ENCODE measurements at regions not wholly inside any gene's neighbourhood (a gene's known extent, or its start where the extent isn't known, plus 50 kb on each side); places are given as distances from the start of the nearest gene placed in this dataset.
"Not testable (repeated sequence)": the region's sequence is repeated elsewhere in the genome, so short reads cannot be mapped to it uniquely, and the experiment has no call there.

DNA sequence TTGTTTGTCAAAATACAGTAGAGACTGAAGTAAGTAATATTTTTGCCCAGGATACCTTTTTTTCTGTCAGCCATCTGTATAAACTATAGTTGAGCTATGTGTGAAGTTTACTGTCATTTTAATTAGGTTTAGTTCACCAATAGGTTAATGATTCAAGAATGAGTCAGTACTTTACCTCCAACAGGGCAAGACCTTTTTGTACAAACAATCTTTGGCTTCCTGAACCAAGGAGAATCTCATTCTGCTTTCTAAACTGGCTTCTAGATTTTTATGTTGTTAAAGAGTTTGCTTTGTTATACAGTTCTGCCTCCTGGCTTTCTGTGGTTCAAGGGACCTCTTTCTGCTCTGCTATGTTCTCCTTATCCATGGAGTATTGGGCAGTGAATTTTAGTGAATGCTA, 412.0 kb upstream of the NR3C2 start:
- no peak for DNase-seq

DNA sequence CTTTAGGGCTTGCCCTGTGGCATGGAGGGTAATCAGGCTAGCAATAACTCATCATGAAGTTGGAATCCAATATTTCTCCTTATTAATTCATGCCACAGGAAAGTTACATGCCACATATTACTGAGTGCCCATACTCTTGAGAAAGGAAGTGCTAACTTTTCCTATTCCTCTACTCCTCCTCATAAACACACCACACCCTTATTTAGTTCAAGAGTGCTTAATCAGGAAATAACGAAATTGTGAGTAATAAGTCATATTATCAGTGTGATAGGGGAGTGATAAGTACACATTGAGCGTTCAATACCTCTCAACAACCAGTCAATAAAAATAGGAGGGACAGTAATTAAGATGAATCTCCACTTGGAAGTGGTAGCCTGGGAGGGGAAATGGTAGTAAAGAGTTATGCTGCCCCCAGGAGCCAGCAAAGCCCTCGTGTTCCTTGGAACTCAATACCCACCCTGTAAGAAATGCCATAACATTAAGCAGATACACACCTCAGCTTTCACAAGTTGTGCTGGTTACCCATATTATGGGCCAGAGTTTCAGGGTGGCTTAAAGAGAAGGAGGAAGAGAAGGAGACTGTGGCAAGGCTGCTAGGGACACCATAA, 410.0 kb upstream of the NR3C2 start:
- no peak for DNase-seq

DNA sequence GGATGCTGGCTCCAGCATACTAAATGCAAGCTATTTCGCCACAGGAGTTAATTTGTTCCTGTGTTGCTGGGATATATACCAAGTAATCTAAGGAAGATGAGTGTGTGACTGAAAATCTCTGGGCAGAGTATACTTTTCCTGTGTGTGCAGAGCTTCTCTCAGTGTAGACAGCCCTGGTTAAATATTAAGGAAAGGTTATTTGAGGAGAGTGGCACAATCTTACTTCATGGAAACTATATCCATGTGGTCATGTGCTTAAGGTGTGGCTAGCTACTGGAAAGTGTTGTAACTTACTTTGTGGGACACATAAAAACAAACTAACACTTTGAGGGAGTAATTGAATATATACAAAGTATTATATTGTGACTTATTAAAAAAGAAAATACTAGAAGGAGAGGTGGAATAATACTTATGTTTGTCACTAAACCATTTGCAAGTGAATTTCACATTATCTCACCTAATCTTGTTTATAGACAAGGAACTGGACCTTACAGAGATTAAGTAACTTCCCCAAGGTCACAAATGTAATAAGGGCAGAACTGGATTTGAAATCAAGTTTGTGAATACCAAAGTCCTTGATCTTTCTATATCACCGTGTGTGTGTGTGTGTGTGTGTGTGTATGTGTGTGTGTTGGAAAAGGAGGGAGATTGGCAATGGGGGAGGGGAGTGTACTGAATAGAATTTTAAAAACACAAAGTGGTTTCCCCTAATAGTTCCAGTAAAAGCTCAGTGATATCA, 408.2 kb upstream of the NR3C2 start:
- DNase-seq: no peak

DNA sequence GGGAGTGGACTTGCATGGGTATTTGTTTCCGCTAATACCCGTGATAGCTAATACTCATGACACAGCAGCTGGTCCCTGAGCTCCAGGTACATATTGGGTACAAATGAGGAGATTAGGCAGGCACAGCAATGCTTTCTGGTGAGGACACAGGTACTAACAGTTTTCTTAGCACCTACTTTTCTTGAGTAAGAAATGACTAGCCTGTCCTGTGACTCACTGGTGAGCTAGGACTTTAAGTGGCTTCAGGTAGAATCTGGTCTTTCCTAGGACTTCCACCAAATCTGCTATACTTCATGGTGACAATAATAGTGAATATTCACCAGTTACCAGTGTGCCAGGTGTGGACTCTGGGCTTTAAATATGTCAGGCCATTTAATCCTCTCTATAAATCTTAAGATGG, 407.4 kb upstream of the NR3C2 start:
- DNase-seq: no peak

DNA sequence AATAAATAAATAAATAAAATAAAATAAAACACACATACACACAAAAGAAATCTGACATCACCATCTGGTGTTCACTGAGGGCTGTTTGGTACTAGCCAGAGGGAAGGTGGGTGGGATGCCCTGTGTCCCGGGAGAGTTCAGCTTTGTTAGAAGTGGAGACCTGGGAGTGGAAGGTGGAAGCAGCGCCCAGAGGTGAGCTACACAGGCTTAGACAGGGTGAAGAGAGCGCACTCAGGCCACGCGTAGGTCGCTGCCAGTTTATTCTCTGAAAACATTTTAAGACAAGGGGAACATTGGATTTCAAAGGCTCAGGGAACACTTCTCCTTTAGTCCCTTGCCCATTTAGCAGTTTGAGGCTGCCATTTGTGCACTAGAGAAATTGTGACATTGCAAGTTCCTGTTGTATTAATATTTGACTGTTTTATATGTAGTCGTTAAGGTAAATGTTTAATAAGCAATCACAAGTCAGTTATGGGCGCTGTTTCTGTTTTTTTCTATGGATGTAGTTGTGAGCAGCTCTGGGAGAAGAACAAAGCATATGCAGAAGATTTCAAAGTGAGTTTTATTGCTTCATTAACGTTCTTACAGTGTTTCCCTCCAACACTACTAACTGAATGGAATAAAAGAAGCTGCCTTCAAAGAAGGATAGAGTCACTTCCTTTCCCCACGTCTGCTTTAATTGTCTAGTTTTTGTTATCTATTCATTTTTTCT, 405.5 kb upstream of the NR3C2 start:
- DNase-seq: no peak

DNA sequence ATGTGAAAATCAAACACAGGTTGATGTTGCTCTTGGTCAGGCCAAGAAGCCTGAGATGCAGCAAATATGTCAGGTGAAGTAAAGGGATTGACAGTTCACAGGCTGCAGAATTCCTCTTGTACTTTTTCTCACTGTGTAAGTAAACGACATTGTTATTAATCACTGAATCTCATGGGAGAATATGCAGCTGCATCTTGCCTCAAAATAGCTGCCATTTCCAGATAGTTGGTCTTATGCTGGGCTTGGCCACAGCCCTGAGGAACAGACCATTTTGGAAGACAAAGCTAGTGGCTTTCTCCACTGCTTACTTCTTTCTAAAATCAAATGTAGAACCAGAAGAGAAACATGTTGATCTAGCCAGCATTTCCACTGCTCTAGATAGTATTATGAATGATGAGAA, 403.4 kb upstream of the NR3C2 start:
- no peak for DNase-seq

DNA sequence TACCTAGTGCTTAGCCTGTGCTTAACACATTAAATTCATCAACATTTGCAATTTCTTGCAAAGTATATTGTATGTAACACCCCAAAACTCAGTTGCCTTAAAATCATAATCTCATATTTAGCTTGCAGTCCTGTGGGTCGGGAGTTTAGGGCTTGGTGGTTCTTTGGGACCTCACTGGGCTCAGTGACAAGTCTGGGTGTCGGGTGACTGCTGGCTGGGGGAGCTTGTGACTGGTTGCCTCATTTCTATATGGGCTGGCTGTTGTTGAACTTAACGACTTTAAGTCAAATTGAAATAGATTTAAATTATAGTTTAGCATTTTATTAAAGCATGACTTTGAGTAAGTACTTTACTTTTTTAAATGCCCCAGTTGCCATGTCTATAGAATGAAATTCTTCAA, 401.4 kb upstream of the NR3C2 start:
- no peak for DNase-seq

DNA sequence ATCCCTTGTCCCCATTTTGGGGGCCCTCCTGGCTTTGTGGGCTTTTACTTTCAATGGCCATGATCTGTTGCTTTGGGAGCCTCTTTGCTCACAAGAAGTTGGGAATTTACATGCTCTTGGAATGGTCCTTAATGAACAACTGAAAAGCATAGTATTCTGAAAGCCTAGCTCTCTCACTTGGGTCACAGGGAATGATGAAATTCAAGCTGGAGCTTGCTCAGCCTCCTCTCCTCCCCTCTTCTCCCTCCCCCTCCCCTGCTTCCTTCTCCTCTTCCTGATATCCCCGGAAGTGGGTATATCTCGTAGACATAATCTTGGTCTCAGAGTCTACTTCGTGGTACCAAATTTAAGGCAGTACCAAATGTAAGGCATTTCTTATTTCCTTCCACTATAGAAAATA, 400.6 kb upstream of the NR3C2 start:
- no peak for DNase-seq

DNA sequence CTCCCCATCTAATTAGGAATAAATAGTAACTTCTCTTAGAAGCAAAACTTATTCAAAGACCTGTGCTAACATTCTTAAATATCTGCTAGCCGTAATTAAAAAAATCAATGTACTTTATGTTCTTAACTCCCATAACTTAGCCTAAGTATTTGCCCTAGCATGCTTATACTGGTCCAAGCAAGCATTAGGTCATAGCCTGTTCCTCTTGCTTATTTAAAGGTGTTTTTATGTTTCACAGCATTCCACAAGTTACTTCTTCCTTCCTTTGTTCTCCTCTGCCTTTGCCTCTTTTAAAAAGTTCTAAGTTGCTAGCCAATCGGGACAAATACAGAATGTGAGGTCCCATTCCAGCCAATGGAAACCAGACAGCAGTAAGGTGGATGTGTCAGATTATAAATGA, 395.4 kb upstream of the NR3C2 start:
- DNase-seq: not testable (repeated sequence)

DNA sequence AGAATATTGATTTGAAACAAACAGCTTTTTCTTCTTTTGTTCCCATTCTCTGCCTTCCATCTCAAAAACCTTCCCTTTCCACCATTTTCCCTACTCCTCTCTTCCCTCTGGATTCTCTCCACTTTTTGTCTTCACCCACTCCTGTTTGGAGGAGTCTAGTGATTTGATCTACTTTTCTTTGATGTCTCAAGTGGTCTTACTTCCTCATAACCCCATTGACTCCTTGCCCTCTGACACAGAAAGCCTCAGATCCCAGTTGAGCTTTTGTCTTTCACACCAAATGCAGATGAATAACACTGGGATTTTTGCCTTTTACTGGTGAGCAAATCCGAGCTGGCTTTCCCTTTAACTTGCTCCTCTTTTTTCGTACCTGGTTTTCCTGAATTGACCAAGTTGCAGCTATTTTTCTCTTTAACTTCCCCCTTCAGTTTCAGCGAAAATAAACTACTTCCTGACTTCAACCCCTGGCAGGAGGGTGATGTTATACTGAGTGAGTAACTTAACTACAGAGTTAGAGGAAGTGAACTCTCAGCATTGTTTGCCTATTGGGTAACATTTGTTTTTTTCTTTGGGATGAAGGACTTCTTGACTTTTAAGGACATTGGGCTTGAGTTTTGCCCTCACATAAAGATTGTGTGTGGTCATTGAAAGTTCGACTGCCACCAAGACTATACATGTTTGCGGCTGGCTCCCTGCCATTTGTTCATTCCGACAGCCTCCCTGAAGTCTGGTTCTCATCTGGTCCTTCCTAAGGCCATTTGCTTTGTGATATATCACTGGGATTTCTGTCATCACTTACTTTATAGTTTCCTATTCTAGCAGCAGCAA, 392.8 kb upstream of the NR3C2 start:
- peak; percentile 78 for DNase-seq

DNA sequence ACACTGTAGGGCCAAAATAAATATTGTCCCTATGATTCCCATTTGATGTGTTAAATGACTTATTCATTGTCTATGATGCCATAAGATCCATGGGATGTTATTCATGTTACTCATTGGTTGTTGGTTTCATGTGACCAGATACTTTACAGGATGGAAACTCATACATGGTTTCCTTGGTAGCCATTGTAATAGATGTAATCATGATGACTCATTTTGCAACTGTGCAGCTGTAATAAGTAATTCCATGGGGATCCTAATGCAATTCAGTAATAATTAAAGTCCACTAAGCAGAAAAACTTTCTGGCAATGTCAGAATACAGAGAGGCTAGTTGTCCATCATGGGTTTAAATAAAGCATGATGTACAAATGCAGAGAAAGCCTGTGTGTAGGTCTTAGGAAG, 389.7 kb upstream of the NR3C2 start:
- DNase-seq: peak; percentile 11

DNA sequence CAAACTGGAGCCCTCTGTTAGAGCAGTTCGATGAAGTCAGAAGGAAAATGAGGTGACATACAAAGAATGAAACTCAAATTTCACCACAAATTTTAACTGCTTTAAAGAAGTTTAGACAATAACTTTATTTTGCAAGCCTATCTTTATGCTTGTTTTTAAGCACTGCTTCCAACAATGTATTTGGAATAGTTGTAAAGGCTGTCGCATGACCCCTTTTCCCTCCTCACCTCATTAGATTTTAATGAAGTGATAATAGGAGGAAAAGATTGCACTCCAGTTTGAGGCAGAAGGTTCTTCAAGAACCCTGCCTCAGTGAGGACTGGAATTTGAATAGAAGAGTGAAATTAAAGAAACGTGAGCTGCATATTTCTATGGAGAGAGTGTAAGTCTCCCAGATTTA, 386.1 kb upstream of the NR3C2 start:
- no peak for DNase-seq

DNA sequence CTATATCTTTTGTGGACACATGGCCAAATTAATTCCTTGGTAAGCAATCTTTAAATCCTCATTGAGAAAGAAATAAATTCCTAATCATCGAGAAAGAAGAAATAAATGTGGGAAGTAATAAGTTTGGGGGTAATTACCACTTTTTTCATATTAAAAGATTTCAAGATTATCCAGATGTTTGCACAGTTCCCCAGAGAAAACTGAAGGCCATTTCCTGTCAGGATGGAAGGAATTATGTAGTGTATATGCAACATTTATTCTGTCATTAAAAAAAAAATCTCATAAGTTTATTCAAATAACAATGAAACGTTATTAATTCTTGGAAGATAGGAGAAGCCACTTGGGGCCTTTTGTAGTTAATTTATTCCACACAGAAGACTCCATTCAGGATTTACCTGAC, 385.6 kb upstream of the NR3C2 start:
- no peak for DNase-seq

DNA sequence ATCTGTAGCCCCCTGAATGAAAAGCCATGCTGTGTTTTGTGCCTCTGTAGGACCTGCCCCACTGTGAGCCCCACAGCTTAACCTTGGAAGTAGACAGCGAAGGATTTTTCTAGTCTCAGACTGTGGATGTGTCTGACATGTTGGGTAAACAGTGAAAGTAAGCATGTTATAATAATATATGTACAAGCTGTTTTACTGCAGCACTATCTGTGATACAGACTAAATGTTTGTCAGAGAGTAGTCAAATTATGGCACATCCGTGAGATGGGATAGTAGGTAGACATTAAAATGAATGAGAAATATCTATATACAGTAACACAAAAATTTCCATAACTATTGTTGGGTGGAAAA, 381.2 kb upstream of the NR3C2 start:
- no peak for DNase-seq

DNA sequence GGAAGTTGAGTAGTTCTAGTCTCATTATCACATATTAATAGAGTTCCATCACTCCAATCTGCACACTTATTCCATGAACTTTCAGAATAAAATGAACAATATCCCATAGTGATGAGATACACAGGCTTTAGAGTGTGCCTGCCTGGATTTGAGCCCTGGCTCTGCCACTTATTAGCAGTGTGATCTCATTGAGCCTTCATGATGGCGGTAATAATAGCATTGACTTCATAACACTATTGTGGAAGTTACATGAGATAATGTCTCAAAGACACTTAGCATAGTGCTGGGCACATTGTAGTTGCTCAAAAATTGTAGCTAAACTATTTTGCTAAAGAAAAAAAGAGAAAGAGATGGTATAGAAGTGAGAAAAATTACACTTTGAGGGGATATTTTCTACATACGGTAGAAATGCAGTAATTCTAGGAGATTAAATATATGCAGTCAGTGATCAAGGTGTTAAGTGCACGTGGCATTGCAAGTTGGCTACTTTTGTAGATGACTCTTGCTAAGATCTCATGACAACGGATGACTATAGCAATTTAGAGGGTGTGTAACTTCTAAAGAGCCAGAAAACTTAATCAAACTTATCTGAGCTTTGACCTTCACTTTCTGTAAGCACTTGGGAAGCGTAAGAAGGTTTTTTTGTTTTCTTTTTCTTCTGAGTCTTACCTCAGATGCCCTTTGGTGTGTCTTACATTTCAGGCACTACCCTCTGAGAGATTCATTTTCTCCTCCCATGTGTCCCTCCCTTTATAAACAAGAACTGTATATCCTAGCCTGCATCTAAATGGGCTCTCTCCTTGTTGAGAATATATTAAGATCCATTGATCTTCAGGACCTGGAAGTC, 380.6 kb upstream of the NR3C2 start:
- DNase-seq: no peak

DNA sequence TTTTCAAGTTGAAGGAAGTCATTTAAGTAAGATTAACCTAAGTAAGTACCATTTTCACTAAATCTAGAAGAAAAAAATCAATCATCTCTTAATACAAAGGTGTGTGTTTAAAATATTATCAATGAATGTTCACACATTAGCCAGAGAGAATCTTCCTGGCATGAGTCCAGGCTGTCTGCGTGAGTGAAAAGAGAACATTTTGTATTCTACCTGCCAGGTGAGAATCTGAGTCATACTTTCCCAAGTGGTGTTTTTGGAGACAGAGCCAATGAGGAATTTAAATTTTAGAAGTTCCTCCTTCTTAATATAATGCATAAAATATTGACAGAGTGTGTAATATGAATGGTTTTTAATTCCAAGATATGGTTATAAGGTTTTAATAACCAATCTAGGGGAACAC, 371.8 kb upstream of the NR3C2 start:
- DNase-seq: no peak

DNA sequence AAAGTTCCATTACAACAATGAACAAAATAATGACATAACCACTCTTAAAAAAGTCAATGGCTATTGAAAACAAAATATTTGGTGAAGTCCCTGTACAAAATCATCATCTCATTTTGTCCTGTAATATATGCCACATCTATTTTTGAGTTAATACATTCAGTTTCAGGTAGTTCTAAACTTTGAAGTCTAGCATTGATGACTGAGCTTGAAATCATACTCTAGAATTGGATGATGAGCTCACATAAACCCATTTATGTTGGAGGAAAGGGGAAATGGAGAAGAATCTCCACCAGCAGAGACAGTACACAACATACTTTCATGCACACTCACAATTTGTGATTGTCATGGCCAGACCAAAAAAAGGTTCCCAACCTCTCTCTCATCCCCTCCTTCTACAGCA, 371.1 kb upstream of the NR3C2 start:
- DNase-seq: no peak

DNA sequence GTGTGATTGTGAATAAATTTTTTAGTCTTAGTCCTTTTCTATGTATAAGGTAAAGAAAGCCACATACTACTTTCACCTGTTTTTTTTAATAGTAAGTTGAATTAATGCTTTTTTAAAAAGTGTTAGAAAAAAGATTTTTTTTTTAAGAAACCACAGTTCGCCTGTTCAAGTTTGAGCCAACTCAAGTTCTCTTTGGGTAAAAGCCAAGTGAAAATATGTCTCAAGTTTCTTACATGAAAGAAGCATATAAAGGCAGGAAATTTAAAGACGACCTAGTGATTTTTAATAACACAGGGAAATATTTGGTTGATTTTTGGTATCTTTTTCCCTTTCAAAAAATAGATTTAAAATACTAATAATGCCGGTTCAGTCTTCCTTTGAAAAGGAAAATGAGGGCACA, 369.9 kb upstream of the NR3C2 start:
- no peak for DNase-seq

DNA sequence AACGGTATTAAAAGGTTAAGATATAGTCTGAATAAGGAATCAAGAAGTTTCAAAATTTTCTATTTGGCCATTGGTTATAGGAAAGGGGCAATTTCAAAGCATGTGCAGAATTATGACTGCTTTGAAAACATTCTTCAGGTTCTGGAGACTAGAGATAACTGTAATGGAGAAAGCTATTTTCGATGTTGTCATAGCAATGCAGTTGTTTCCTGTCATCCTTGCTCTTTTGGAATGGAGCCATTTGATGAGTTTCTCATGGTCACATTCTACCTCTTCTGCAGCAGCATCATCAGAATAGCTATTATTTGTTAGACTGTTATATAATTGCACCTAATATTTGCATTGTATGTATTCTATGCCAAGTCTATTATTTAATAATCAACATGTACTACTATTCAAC, 368.2 kb upstream of the NR3C2 start:
- no peak for DNase-seq

DNA sequence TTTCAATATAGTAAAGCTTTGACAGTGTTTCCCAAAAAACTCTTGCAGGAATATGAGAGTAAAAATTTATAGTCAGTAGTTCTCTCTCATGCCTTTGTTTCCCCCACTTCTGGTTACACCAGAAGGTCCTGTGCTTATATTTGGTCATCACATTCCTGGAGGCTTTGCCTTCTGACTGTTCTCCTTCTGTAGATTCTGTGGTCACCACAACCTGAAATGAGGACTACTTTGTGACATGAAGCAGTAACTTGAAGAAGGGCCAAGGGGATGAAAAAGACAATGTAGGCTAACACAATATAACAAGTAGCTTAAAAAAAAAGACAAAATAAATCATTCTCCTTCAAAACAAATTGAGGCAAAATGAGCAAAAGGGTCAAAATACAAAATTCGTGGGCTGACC, 366.2 kb upstream of the NR3C2 start:
- no peak for DNase-seq

DNA sequence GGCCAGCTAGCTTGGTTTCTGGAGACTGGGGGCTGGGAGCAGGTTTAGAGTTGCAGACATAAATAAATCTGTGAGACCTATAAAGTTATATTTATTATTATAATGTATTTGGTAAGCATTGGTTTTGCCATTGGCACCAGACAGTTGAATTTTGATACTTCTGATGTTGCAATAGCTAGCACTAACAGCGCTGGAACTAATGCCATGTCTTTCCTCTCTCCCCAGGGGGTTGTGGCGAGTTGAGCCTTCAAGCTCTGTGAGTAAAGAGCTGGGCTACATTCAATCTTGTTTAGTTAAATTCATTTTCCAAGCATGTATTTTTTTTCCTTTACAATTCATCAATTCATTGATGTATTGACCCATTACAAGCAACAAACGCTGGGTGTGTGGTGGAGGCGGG, 358.7 kb upstream of the NR3C2 start:
- DNase-seq: no peak

DNA sequence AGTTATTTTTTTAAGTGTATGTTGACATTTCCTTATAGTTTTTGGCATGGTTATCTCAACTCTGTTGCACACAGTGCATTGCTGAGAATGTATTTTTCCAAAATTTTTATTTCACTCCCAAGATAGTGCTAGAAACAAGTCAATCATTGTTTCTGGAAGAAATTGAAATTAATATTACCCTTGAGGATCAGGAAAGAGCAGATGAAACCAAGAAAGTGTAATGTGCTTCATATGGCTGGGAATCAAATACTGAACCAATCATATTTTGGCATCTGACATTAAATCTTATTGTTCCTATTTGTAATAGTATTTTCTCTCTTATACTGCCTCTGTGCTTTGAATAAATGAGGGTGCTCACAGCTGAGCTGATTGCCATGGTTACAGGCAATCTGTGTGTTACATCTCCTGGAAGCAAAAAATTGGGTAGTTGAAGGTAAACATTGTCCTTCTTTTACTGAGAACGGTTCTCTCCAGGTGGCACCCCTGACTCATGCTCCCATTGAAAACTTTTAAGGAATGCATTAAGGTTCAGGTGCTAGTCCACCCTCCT, 358.2 kb upstream of the NR3C2 start:
- no peak for DNase-seq
